22Rv1 (cell line): ENCODE measurements at regions not wholly inside any gene's neighbourhood (a gene's known extent, or its start where the extent isn't known, plus 50 kb on each side); places are given as distances from the start of the nearest gene placed in this dataset.

Experiments used
- H3K27ac ChIP-seq: fragments of 450-650 bp; 2 replicates; pipeline ENCODE4 v1.5.1; 2017
- CTCF ChIP-seq: fragments of 450-650 bp; IDR thresholded peaks from 2 replicates; pipeline ENCODE4 v1.5.1; 2017; ENCODE audit warnings: mild to moderate bottlenecking
- ZFX ChIP-seq: fragments of 450-650 bp; IDR thresholded peaks from 2 replicates; pipeline ENCODE4 v1.6.1; 2017; ENCODE audit warnings: antibody characterized with exemption, borderline replicate concordance

GRCh38 chr22:22352371-22352999, 107.9 kb downstream of the VPREB1 start:
- H3K27ac ChIP-seq = no peak overlapping the region
- TF ChIP-seq CTCF (no peak), ZFX (no peak)

- H3K27ac ChIP-seq = no peak overlapping the region
- TF ChIP-seq ZFX (no peak), CTCF (no peak)
Measured at GRCh38 chr22:22355096-22355834, 110.7 kb downstream of the VPREB1 start.

GRCh38 chr22:22357024-22357883, 112.7 kb downstream of the VPREB1 start:
- H3K27ac ChIP-seq = no peak overlapping the region
- TF ChIP-seq ZFX (no peak), CTCF (peak; percentile 84)

GRCh38 chr22:22358152-22358551, 113.6 kb downstream of the VPREB1 start:
- no peak for TF ChIP-seq ZFX
- TF ChIP-seq CTCF = no peak
- H3K27ac ChIP-seq = no peak overlapping the region

- no peak overlapping the region for H3K27ac ChIP-seq
- TF ChIP-seq ZFX (no peak), CTCF (no peak)
Measured at GRCh38 chr22:22358686-22359085, 114.1 kb downstream of the VPREB1 start.

GRCh38 chr22:22359465-22359864, 114.9 kb downstream of the VPREB1 start:
- TF ChIP-seq CTCF (no peak), ZFX (no peak)
- H3K27ac ChIP-seq = no peak overlapping the region

- H3K27ac ChIP-seq = no peak overlapping the region
- TF ChIP-seq CTCF (no peak), ZFX (no peak)
Measured at GRCh38 chr22:22360014-22360413, 115.4 kb downstream of the VPREB1 start.
